ENCODE measurements at regions not wholly inside any gene's neighbourhood (a gene's known extent, or its start where the extent isn't known, plus 50 kb on each side); places are given as distances from the start of the nearest gene placed in this dataset.

DNA sequence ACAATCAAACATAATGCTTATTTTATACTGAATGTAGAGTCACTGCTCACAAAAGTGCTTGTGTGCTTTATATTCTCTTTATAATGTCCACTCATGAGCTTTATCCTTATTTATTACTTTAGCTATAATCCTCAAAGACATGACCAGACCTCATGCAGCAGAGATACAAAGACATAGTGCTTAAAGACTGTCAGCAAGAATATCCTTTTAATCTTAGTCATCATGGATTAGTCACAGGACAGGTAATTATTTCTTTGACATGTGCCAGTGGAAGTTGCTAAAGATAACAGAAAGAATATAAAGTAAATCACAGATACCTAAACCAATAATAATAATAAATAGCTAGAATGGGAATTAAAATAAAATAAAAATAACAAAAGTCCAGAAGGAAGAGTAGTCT lies 707.5 kb downstream of the BCL11B start:
- no TSS peak for BruUV-seq (replicated peaks)
- POLR2A ChIA-PET = no interaction called here
- intact Hi-C loops (cut with micrococcal nuclease) (no loop called here), dilution Hi-C loops (cut with MboI; ENCODE audit: extremely low pct_ligation_motif_present, low sequenced_read_pairs) (no loop called here)
- FAIRE-seq (no peak), DNase-seq (ENCODE audit: low read depth, low spot score) (no peak)
- no peak overlapping the region for H3K4me3 ChIP-seq (replicated peaks in 1 of 3; ENCODE audit: insufficient read depth in 1 of 3, low read depth in 1 of 3, low read length in 3 of 3)
- H3K9ac ChIP-seq (replicated peaks; ENCODE audit: extremely low read depth, insufficient read depth, low read length) = no peak overlapping the region
- no peaks in the 10 kb centered on the region for H3K9me1 ChIP-seq (replicated peaks; ENCODE audit: control insufficient read depth, extremely low read depth, insufficient read depth, low read length)
- no peaks in the 10 kb centered on the region for H3K27me3 ChIP-seq (ENCODE audit: control insufficient read depth in 2 of 2, insufficient read depth in 2 of 2, low read length in 2 of 2)
- no peak overlapping the region for H2AFZ ChIP-seq (ENCODE audit: low read depth, low read length)
- no peaks in the 10 kb centered on the region for H3K79me2 ChIP-seq (ENCODE audit: control insufficient read depth, insufficient read depth, low read length)
- H3K36me3 ChIP-seq (ENCODE audit: control insufficient read depth in 2 of 2, extremely low read depth in 1 of 2, insufficient read depth in 2 of 2, low read length in 2 of 2) = no peaks in the 10 kb centered on the region
- TF ChIP-seq, protein P1, sequence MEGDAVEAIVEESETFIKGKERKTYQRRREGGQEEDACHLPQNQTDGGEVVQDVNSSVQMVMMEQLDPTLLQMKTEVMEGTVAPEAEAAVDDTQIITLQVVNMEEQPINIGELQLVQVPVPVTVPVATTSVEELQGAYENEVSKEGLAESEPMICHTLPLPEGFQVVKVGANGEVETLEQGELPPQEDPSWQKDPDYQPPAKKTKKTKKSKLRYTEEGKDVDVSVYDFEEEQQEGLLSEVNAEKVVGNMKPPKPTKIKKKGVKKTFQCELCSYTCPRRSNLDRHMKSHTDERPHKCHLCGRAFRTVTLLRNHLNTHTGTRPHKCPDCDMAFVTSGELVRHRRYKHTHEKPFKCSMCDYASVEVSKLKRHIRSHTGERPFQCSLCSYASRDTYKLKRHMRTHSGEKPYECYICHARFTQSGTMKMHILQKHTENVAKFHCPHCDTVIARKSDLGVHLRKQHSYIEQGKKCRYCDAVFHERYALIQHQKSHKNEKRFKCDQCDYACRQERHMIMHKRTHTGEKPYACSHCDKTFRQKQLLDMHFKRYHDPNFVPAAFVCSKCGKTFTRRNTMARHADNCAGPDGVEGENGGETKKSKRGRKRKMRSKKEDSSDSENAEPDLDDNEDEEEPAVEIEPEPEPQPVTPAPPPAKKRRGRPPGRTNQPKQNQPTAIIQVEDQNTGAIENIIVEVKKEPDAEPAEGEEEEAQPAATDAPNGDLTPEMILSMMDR (IDR thresholded peaks at IDR 0.05; ENCODE audit: extremely low read depth in 1 of 2, insufficient read depth in 1 of 2, low read depth in 1 of 2, low read length in 2 of 2) = no peak
- TF ChIP-seq EZH2 (IDR thresholded peaks at IDR 0.05; ENCODE audit: borderline replicate concordance, low read depth, low read length, severe bottlenecking) (no peak), MAX (IDR thresholded peaks at IDR 0.05; ENCODE audit: insufficient read depth, insufficient read length) (no peak), JUN (IDR thresholded peaks at IDR 0.05; ENCODE audit: borderline replicate concordance, insufficient read depth, insufficient read length, low read depth) (no peak)
- no peak overlapping the region for H3K4me2 ChIP-seq (ENCODE audit: insufficient read depth, low read length)
- no peaks in the 10 kb centered on the region for H3K4me1 ChIP-seq (ENCODE audit: control insufficient read depth, extremely low read depth, insufficient read depth, low read length)
- CTCF ChIA-PET = no interaction called here
- no peaks in the 10 kb centered on the region for H4K20me1 ChIP-seq (replicated peaks; ENCODE audit: control insufficient read depth, extremely low read depth, insufficient read depth, low read length)
- H3K27ac ChIP-seq (ENCODE audit: insufficient read depth, low read depth, low read length) = no peak overlapping the region
- H3K9me3 ChIP-seq (replicated peaks; ENCODE audit: control insufficient read depth, insufficient read depth, low read length) = peaks cover 2% of the 10 kb centered on the region

DNA sequence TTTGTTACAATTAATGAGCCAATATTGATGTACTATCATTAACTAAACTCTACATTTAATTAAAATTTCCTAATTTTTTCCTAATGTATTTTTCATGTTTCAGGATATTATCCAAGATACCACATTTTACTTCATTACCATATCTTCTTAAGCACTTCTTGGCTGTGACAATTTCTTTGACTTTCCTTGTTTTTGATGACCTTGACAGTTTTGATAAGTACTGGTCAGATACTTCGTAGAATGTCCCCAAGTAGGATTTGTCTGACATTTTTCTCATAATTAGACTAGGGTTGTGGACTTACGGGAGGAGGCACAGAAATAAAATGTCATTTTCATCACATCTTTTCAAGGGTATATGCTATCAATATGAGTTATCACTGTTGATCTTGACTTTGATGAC lies 700.9 kb downstream of the BCL11B start:
- Histone ChIP-seq H3K9ac (replicated peaks; ENCODE audit: extremely low read depth, insufficient read depth, low read length) (no peak overlapping the region), H2AFZ (ENCODE audit: low read depth, low read length) (no peak overlapping the region), H3K36me3 (ENCODE audit: control insufficient read depth in 2 of 2, extremely low read depth in 1 of 2, insufficient read depth in 2 of 2, low read length in 2 of 2) (no peaks in the 10 kb centered on the region), H3K9me3 (replicated peaks; ENCODE audit: control insufficient read depth, insufficient read depth, low read length) (peaks cover 4% of the 10 kb centered on the region), H3K27ac (ENCODE audit: insufficient read depth, low read depth, low read length) (no peak overlapping the region), H3K4me1 (ENCODE audit: control insufficient read depth, extremely low read depth, insufficient read depth, low read length) (no peaks in the 10 kb centered on the region), H3K9me1 (replicated peaks; ENCODE audit: control insufficient read depth, extremely low read depth, insufficient read depth, low read length) (no peaks in the 10 kb centered on the region), H3K79me2 (ENCODE audit: control insufficient read depth, insufficient read depth, low read length) (no peaks in the 10 kb centered on the region), H3K27me3 (ENCODE audit: control insufficient read depth in 2 of 2, insufficient read depth in 2 of 2, low read length in 2 of 2) (no peaks in the 10 kb centered on the region), H3K4me3 (replicated peaks in 1 of 3; ENCODE audit: insufficient read depth in 1 of 3, low read depth in 1 of 3, low read length in 3 of 3) (no peak overlapping the region), H4K20me1 (replicated peaks; ENCODE audit: control insufficient read depth, extremely low read depth, insufficient read depth, low read length) (no peaks in the 10 kb centered on the region), H3K4me2 (ENCODE audit: insufficient read depth, low read length) (no peak overlapping the region)
- dilution Hi-C loops (cut with MboI; ENCODE audit: extremely low pct_ligation_motif_present, low sequenced_read_pairs) (no loop called here), intact Hi-C loops (cut with micrococcal nuclease) (no loop called here)
- FAIRE-seq (no peak), DNase-seq (ENCODE audit: low read depth, low spot score) (no peak)
- no TSS peak for BruUV-seq (replicated peaks)
- ChIA-PET POLR2A (no interaction called here), CTCF (no interaction called here)
- TF ChIP-seq EZH2 (IDR thresholded peaks at IDR 0.05; ENCODE audit: borderline replicate concordance, low read depth, low read length, severe bottlenecking) (no peak), MYC (IDR thresholded peaks at IDR 0.05; ENCODE audit: low read depth, low read length) (no peak), MAX (IDR thresholded peaks at IDR 0.05; ENCODE audit: insufficient read depth, insufficient read length) (no peak), GATA2 (IDR thresholded peaks at IDR 0.05; ENCODE audit: insufficient read depth, insufficient read length, low read depth, low read length) (no peak)
- TF ChIP-seq, protein P1 (IDR thresholded peaks at IDR 0.05; ENCODE audit: extremely low read depth in 1 of 2, insufficient read depth in 1 of 2, low read depth in 1 of 2, low read length in 2 of 2) = no peak
